Calu3 (cell line): ENCODE measurements at regions not wholly inside any gene's neighbourhood (a gene's known extent, or its start where the extent isn't known, plus 50 kb on each side); places are given as distances from the start of the nearest gene placed in this dataset.

Experiments used
- BruUV-seq: library from RNA; stranded (reverse); fragments of 400-500 nt; replicated peaks from 2 replicates; lab custom pipeline; 2021; lab: Mats Ljungman, UMichigan
- CTCF ChIA-PET: fragments of 300-600 bp; sonication (Branson Sonifier 250); formaldehyde crosslinking; loops from one replicate; lab custom pipeline; 2022; ENCODE audit warnings: antibody characterized with exemption; lab: Charles Lee
- DNase-seq: peaks from one replicate; pipeline ENCODE4 v3.0.0; 2022
- H3K27ac Mint-ChIP-seq: one replicate; pipeline ENCODE4 v1.8.0; 2022; ENCODE audit warnings: mixed read lengths; ENCODE audit not compliant: unreplicated experiment
- H3K27me3 Mint-ChIP-seq: one replicate; pipeline ENCODE4 v1.8.0; 2022; ENCODE audit warnings: mixed read lengths; ENCODE audit not compliant: unreplicated experiment
- H3K36me3 Mint-ChIP-seq: one replicate; pipeline ENCODE4 v1.8.0; 2022; ENCODE audit warnings: mild to moderate bottlenecking, moderate library complexity, mixed read lengths; ENCODE audit not compliant: insufficient read depth, unreplicated experiment
- H3K4me1 Mint-ChIP-seq: one replicate; pipeline ENCODE4 v1.8.0; 2022; ENCODE audit warnings: mild to moderate bottlenecking, low read depth, mixed read lengths; ENCODE audit not compliant: unreplicated experiment
- H3K4me3 Mint-ChIP-seq: one replicate; pipeline ENCODE4 v1.8.0; 2022; ENCODE audit warnings: mild to moderate bottlenecking, low read depth, moderate library complexity, mixed read lengths; ENCODE audit not compliant: unreplicated experiment
- H3K9me3 Mint-ChIP-seq: one replicate; pipeline ENCODE4 v1.8.0; 2022; ENCODE audit warnings: low read depth, mixed read lengths; ENCODE audit not compliant: unreplicated experiment
- intact Hi-C: fragments of 100-400 bp; cut with micrococcal nuclease; formaldehyde crosslinking; loops from one replicate; pipeline ENCODE4 v1.10.0; 2022; ENCODE audit not compliant: unreplicated experiment
- TF ChIP-seq, protein P1 (sequence below): fragments of 200-600 bp; IDR thresholded peaks from one replicate; pipeline ENCODE4 v1.8.0; 2022; ENCODE audit warnings: antibody characterized with exemption; ENCODE audit not compliant: unreplicated experiment

DNA sequence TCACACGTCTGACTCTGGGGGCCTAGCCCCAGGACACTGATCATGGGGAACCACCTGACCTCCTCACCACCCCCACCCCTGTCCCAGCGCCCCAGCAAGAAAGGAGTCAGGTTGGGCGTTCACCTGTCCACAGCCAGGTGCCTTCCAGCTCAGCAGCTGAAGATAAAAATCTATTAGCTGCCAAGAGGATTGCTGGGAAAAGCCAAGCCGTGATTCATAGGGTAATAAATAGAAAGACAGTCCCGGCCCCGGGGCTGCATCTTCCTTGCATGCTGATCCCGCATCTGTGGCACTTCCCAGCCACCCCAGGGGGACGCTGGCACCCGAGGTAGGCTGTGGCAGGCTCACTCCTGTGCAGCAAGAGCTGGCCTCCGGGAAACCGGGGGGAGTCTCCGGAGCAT is 70.2 kb upstream of the NCOR2 start:
- intact Hi-C loops: no loop called here
- BruUV-seq: no TSS peak
- Mint-ChIP-seq H3K36me3 (peaks cover 14% of the 10 kb centered on the region), H3K4me3 (no peak overlapping the region), H3K27me3 (no peaks in the 10 kb centered on the region), H3K9me3 (peaks cover 5% of the 10 kb centered on the region), H3K4me1 (peaks cover 52% of the 10 kb centered on the region), H3K27ac (no peak overlapping the region)
- CTCF ChIA-PET: no interaction called here
- peak; percentile 34 for DNase-seq
- TF ChIP-seq, protein P1, sequence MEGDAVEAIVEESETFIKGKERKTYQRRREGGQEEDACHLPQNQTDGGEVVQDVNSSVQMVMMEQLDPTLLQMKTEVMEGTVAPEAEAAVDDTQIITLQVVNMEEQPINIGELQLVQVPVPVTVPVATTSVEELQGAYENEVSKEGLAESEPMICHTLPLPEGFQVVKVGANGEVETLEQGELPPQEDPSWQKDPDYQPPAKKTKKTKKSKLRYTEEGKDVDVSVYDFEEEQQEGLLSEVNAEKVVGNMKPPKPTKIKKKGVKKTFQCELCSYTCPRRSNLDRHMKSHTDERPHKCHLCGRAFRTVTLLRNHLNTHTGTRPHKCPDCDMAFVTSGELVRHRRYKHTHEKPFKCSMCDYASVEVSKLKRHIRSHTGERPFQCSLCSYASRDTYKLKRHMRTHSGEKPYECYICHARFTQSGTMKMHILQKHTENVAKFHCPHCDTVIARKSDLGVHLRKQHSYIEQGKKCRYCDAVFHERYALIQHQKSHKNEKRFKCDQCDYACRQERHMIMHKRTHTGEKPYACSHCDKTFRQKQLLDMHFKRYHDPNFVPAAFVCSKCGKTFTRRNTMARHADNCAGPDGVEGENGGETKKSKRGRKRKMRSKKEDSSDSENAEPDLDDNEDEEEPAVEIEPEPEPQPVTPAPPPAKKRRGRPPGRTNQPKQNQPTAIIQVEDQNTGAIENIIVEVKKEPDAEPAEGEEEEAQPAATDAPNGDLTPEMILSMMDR: no peak

DNA sequence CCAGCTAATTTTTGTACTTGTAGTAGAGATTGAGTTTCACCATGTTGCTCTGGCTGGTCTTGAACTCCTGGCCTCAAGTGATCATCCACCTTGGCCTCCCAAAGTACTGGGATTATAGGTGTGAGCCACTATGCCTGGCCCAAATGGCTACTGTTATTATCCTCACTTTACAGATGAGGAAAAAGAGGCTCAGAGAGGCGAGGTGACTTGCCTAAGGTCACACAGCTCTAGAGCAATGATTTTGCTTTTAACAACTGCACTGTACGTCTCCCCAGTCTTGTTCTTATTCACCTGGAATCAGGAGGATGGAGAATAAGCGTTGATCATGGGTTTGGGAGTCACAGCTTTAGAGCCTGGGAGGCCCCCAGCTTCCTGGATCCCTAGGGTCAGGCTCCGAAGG is 69.8 kb upstream of the NCOR2 start:
- Mint-ChIP-seq H3K4me3 (no peak overlapping the region), H3K9me3 (peaks cover 5% of the 10 kb centered on the region), H3K4me1 (peaks cover 54% of the 10 kb centered on the region), H3K27me3 (no peaks in the 10 kb centered on the region), H3K27ac (peak overlapping the region; percentile 21), H3K36me3 (peaks cover 14% of the 10 kb centered on the region)
- no peak for DNase-seq
- BruUV-seq: no TSS peak
- CTCF ChIA-PET: interaction anchor here (0.9 kb wide), 1 partner anchor 11 kb away, joined by 3 read pairs; no protein-coding TSS in a partner anchor
- TF ChIP-seq, protein P1: no peak
- intact Hi-C loops: no loop called here

DNA sequence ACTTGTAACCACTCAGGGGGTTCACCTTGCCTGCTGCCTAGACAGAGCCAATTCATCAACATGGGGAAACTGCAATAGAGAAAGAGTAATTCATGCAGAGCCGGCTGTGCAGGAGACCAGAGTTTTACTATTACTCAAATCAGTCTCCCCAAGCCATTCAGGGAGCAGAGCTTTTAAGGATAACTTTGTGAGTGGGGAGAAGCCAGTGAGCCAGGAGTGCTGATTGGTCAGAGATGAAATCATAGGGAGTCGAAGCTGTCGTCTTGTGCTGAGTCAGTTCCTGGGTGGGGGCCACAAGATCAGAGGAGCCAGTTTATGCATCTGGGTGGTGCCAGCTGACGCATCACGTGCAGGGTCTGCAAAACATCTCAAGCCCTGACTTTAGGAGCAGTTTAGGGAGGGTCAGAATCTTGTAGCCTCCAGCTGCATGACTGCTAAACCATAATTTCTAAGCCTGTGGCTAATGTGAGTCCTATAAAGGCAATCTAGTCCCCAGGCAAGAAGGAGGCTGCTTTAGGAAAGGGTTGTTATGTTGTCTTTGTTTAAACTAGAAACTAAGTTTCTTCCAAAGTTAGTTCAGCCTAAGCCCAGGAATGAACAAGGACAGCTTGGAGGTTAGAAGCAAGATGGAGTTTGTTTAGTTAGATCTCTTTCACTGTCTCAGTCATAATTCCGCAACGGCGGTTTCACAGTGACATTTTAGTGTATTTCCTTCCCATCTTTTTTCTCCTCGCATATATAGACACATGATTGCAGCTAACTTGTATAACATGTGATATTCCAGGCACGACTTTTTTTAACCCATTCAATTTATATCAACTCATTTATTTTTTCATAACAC is 68.9 kb upstream of the NCOR2 start:
- no peak overlapping the region for H3K4me3 Mint-ChIP-seq
- H3K4me1 Mint-ChIP-seq: peaks cover 54% of the 10 kb centered on the region
- CTCF ChIA-PET: interaction anchor here (0.9 kb wide), 1 partner anchor 10 kb away, joined by 3 read pairs; no protein-coding TSS in a partner anchor

DNA sequence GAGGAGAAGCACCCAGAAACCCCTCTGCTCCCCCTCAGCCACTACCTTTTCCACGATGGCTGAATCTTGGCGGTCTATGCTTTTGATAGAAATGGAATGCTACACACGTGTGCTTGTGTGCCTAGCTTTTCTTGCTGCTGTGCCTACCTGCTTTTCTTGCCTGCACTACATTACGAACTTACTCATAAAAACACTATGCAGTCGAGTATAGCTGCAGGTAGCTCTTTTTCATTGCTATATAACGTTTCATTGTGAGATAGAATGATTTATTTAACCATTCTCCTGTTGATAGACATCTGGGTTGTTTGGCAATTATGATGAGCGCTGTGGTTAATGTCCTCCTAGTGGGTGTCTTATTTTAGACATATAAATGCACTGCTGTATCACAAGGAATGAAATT is 67.9 kb upstream of the NCOR2 start:
- H3K36me3 Mint-ChIP-seq: peaks cover 14% of the 10 kb centered on the region
- H3K4me3 Mint-ChIP-seq: no peak overlapping the region
- no peak overlapping the region for H3K27ac Mint-ChIP-seq
- DNase-seq: no peak
- TF ChIP-seq, protein P1: no peak
- peaks cover 52% of the 10 kb centered on the region for H3K4me1 Mint-ChIP-seq
- no TSS peak for BruUV-seq
- intact Hi-C loops: no loop called here
- CTCF ChIA-PET: no interaction called here
- no peaks in the 10 kb centered on the region for H3K27me3 Mint-ChIP-seq
- peaks cover 5% of the 10 kb centered on the region for H3K9me3 Mint-ChIP-seq

More for the DNA sequence above, 68.9 kb upstream of the NCOR2 start:
- H3K9me3 Mint-ChIP-seq: peaks cover 5% of the 10 kb centered on the region
- intact Hi-C loops: no loop called here
- peaks cover 14% of the 10 kb centered on the region for H3K36me3 Mint-ChIP-seq
- TSS peak; percentile 82 for BruUV-seq
- H3K27me3 Mint-ChIP-seq: no peaks in the 10 kb centered on the region
- peak overlapping the region; percentile 21 for H3K27ac Mint-ChIP-seq
- DNase-seq: peak; percentile 65
- TF ChIP-seq, protein P1: no peak
